ENCODE measurements at regions not wholly inside any gene's neighbourhood (a gene's known extent, or its start where the extent isn't known, plus 50 kb on each side); places are given as distances from the start of the nearest gene placed in this dataset.

- TF ChIP-seq TCF12 (IDR thresholded peaks at IDR 0.05; ENCODE audit: low read depth, low read length): no peak
- TF ChIP-seq CBX8 (IDR thresholded peaks at IDR 0.05; ENCODE audit: borderline replicate concordance, low read depth, low read length): no peak
- no peak for TF ChIP-seq EP300 (IDR thresholded peaks at IDR 0.05; ENCODE audit: borderline replicate concordance in 1 of 2, low read depth in 2 of 2, low read length in 2 of 2)
- TF ChIP-seq CTCF (IDR thresholded peaks at IDR 0.05; ENCODE audit: control extremely low read depth in 1 of 3, insufficient read depth in 1 of 3, low read depth in 1 of 3, low read length in 3 of 3): no peak
- no peak for TF ChIP-seq POLR2AphosphoS5 (IDR thresholded peaks at IDR 0.05; ENCODE audit: low read depth, low read length)
- no peak for TF ChIP-seq HDAC2 (IDR thresholded peaks at IDR 0.05; ENCODE audit: borderline replicate concordance in 1 of 2, low read depth in 2 of 2, low read length in 2 of 2)
- no peak for TF ChIP-seq POU5F1 (IDR thresholded peaks at IDR 0.05; ENCODE audit: low read depth, low read length)
- no peak for TF ChIP-seq RFX5 (IDR thresholded peaks at IDR 0.05; ENCODE audit: borderline replicate concordance, low read depth, low read length)
- no peak for TF ChIP-seq JUN (IDR thresholded peaks at IDR 0.05; ENCODE audit: low read depth, low read length)
- TF ChIP-seq MAX (IDR thresholded peaks at IDR 0.05): no peak
These were observed 86.9 kb downstream of the TRIB2 start for GRCh38 chr2:12803607-12804006.

Data from H1 (cell line).